ENCODE measurements at regions not wholly inside any gene's neighbourhood (a gene's known extent, or its start where the extent isn't known, plus 50 kb on each side); places are given as distances from the start of the nearest gene placed in this dataset.

DNA sequence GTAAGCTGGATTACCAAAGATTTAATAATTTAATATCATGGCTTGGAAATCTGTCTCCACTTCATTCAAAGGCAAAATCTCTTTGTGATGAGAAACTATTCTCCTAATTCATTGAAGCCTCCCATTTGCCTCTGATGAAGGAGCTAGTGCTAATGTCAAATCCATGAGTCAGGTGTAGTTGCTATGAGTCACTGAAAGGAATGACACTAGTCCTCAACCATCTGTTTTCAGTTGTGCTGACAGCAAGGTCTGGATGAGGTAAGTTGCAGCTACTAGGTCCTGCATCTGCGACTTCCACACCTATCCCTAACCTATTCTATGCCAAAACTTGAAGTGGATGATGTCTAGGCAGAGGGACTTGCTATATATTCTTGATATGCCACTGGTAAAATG is 324.0 kb upstream of the UBE2E3 start:
- no peak for DNase-seq

DNA sequence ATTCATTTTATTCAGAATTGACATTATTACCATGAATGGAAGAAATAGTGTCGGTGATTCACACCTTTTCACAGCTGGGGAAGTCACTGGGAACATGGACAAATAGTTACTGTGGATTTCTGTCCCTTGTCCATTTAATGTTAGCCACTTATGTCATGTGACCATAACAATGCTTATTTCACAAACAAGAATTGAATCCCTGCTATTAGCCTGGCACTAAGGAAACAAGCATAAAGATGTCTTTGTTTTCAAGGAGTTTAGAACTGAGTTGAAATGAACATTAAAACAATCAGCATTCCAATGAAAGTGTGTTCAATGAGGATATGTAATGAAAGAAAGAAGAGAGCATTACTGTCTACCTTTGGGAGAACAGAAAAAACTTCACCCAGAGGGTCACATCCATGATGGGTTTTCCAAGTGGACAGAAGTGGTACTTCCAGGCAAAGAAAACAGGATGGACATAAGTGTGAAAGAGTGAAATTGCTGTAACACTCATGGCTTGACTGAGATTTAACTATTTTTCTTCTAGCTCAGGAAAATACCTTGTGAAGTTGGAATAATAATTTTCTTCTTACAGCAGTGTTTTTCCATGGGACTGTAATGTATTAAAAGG is 324.5 kb upstream of the UBE2E3 start:
- DNase-seq = no peak

DNA sequence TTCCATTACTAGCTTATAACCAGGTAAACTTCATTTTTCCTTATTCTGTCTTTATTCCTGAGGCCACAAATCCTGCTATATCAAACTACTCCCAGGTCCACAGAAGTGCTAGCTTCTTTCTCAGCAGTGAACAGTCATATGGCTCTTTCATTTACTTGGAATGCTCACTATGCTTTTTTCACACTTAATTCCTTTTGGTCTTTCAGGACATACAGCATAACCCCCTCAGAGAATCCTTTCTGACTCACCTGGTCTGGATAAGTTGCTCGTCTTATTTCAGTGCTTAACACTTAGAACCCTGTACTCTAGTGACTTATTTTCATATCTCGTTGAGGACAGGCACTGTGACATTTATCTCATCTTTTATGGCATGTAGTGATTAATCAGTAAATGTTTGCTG is 325.0 kb upstream of the UBE2E3 start:
- no peak for DNase-seq

DNA sequence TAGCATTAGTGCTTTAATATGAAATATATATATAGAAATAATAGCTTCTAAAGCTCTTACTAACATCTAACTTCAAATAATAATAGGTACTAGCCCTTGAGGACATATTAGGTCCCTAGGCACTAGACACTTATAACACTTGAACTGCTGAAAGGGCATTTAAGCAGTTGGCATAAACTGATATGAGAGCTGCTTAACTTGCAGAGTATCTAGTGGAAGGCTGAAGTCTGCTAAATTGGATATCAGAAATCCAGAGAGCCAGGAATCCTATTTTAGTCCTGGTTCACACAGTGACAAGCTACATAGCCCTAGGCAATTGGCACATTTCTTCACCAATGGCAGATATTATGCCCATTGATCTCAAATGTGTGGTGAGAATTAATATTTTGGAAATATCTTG is 326.9 kb upstream of the UBE2E3 start:
- no peak for DNase-seq

- DNase-seq = no peak
Observed at GRCh38 chr2:180652794-180653193, 327.6 kb upstream of the UBE2E3 start.

GRCh38 chr2:180651596-180651995 is 328.8 kb upstream of the UBE2E3 start:
- no peak for DNase-seq

- DNase-seq = no peak
Observed at GRCh38 chr2:180647621-180648020, 332.8 kb upstream of the UBE2E3 start.

DNA sequence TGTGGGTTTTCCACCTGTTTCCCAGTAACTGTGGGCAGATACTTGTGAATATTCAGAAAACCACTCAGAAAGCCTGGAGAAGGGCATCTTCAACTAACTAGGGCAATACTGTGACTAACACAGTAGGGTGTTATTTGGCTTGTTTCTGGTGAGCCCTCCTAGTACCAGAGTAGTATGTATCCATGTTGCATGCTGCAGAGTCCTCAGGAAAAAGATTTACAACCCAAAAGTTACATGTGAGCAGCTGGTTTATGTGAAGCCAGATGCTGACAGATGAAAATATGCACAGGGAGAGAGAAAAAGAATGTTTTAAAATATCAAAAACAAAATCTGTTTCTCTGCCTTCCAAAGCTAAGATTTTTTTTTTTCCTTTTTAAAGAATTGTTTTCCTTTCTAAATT is 333.2 kb upstream of the UBE2E3 start:
- no peak for DNase-seq

GRCh38 chr2:180646756-180647155 is 333.6 kb upstream of the UBE2E3 start:
- no peak for DNase-seq

GRCh38 chr2:180644709-180645108 is 335.7 kb upstream of the UBE2E3 start:
- DNase-seq = no peak

GRCh38 chr2:180630756-180631155 is 349.6 kb upstream of the UBE2E3 start:
- DNase-seq = no peak

- no peak for DNase-seq
Observed at GRCh38 chr2:180625006-180625844, 355.2 kb upstream of the UBE2E3 start.

GRCh38 chr2:180621941-180622918 is 358.2 kb upstream of the UBE2E3 start:
- no peak for DNase-seq

- DNase-seq = no peak
Observed at GRCh38 chr2:180621366-180621765, 359.0 kb upstream of the UBE2E3 start.

DNA sequence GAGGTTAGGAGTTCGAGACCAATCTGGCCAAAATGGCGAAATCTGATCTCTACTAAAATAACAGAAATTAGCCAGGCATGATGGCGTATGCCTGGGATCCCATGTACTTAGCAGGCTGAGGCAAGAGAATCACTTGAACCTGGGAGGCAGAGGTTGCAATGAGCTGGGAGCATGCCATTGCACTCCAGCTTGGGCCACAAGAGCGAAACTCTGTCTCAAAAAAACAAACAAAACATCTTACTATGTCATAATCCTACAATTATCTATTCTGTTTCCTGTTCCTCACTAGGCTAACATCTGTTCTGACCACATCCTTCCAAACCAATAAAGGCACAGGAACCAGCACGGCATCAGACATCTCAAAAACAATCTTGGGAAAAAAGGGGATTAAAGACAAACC is 361.8 kb upstream of the UBE2E3 start:
- no peak for DNase-seq

- DNase-seq = no peak
Observed at GRCh38 chr2:180614776-180615175, 365.6 kb upstream of the UBE2E3 start.

DNA sequence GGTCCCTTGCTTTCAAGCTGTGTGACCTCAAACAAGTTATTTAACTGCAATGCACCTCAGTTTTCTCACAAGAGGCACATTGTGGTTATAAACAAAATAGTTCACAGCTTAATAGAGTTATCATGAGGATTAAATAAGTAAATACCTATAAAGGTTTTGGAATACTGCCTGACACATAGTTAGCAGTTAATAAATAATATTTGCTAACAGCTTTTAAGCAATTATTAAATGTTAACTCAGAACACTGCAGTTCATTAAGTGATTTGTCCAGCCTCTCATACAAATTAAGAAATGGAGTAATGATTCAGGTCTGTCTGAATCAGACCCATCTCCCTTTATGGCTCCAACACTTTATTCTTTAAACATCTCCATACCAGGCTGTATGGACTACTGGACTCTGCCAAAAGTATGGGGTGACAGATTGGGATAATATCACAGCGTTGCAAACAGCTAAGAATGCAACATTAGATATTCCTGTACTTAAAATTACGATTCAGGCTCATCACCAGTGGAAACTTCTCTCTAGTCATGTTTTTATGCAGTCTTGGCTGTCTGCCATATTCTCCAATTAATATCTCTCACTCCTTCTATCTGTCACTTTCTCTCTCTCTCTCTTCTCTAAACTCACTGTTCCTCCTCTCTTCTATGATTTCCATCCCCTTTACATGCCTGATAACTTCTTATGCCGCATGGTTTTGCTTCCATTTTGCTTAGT is 370.6 kb upstream of the UBE2E3 start:
- DNase-seq = no peak

DNA sequence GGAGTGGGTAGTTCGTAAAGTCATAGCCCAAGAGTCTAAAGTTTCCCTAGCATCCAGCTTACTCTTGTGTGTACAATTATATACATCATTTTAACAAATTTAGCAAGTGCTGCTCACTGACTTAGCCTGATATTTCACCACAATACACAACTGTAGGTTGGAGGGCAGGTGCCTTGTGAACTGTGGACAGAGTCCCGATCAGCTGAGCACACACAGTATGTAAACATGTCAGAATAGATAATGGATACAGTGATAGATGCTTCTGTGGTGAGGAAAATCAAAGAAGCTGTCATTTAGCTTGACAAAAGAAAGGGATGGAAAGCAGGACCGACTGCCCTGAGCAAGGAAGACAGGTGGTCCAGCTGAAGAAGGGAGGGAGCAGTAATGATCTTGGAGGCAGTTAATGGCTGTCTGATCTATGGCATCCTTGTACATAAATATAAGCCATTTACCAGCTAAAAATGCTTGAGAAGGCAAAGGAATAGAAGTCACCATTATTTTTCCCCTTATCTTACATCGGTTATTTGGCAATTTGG is 372.8 kb upstream of the UBE2E3 start:
- DNase-seq = no peak

DNA sequence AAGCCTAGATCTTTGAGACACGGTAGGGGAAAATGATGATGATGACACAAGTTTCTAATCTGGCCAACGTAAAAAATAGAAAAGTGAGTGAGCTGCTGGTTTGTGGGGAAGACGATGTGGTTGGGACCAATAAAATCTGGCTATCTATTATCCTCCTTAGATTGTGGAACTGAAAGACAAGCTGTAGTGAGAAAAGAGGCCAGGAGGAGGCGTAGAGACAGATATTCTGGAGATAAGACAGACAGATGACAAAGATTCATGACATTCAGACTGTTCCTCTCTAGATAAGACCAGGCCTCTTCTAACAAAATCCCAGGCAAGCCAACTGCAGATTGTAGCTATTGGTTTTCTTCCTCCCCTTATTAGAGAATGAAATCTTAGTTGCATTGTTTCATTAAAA is 376.3 kb upstream of the UBE2E3 start:
- no peak for DNase-seq

- no peak for DNase-seq
Observed at GRCh38 chr2:180601016-180601415, 379.4 kb upstream of the UBE2E3 start.

DNA sequence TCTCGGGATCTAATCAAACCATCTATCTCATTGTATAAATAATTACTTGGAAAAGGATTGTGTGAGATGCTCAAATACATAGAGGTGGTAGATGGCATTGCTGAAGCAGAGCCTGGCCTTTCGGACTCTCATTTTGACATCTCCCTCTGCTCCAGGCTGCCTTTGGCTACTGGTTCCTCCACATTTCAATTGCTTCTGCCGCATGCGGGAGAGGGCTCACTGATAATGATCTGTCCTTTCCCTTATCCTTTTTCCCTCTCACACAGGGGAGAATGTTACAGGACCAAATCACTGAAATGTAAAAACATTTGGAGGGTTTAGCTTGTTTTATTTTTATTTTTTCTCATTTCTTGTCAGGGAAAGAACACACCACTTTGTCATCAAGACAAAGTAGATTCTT is 380.6 kb upstream of the UBE2E3 start:
- DNase-seq = no peak

GRCh38 chr2:180597179-180597578 is 383.2 kb upstream of the UBE2E3 start:
- DNase-seq = no peak

- no peak for DNase-seq
Observed at GRCh38 chr2:180596453-180596852, 384.0 kb upstream of the UBE2E3 start.

All from stimulated activated CD4-positive, alpha-beta T cell treated with anti-CD3 and anti-CD28 coated beads, Interleukin-2, amount 100 ng/mL, for 48 hours (primary cell).